GM18951 (cell line): ENCODE measurements at regions not wholly inside any gene's neighbourhood (a gene's known extent, or its start where the extent isn't known, plus 50 kb on each side); places are given as distances from the start of the nearest gene placed in this dataset.
A peak's percentile ranks its signal among the peaks of the same experiment; 100 is the strongest.
"Not testable (repeated sequence)": the region's sequence is repeated elsewhere in the genome, so short reads cannot be mapped to it uniquely, and the experiment has no call there.

Experiments used
- POLR2A ChIP-seq: IDR thresholded peaks from 4 replicates; pipeline ENCODE4 v1.6.1; 2011; ENCODE audit warnings: mild to moderate bottlenecking; ENCODE audit not compliant: insufficient read length, insufficient read depth; ENCODE audit errors: extremely low read depth
- in situ Hi-C: fragments of 300-500 bp; cut with MboI; formaldehyde crosslinking; loops from one replicate; pipeline ENCODE4 v1.12.0; 2022; ENCODE audit warnings: low sequenced_read_pairs, mixed read lengths, inconsistent platforms; ENCODE audit not compliant: unreplicated experiment

DNA sequence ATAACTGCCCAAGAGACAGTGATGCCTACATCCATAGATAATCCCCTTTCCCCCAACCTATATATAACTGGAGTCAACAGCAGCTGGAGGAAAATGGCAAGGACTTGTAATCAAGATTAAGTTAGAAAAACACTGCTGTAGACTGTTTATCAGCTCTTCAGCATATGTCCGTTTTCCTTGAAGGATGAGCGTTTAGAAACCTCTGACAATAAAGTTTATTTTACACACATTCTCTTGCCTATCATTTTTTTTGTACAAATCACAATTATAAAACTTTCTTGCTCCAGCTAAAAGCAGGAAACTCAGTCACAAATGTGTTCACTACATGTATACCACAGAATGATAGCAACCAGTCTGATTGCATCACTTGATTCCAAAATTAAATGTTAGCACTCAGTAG, 50.8 kb downstream of the PPIAL4G start:
- in situ Hi-C loops = not testable (repeated sequence)

DNA sequence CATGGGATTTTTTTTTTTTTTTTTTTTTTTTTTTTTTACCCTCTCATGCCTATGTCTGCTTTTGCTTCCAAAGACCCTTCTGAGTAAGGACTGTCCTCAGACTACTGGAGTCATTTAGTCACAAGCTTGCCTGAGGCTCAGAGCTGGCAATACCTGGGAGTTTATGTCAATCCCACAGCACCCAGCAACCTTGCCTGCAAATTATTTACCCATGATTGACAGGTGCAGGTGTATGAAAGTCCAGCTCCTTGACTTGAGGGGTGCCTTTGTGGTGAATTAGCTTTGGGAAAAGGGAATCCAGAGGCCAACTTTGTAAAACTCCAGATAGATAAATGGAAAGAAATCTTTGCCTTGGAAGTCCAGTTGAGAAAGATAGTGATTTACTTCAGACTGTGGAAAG, 53.2 kb downstream of the PPIAL4G start:
- in situ Hi-C loops = not testable (repeated sequence)

GRCh38 chr1:148426940-148427611, 56.0 kb downstream of the PPIAL4G start:
- in situ Hi-C loops = not testable (repeated sequence)

GRCh38 chr1:148426385-148426784, 56.7 kb downstream of the PPIAL4G start:
- in situ Hi-C loops = not testable (repeated sequence)

DNA sequence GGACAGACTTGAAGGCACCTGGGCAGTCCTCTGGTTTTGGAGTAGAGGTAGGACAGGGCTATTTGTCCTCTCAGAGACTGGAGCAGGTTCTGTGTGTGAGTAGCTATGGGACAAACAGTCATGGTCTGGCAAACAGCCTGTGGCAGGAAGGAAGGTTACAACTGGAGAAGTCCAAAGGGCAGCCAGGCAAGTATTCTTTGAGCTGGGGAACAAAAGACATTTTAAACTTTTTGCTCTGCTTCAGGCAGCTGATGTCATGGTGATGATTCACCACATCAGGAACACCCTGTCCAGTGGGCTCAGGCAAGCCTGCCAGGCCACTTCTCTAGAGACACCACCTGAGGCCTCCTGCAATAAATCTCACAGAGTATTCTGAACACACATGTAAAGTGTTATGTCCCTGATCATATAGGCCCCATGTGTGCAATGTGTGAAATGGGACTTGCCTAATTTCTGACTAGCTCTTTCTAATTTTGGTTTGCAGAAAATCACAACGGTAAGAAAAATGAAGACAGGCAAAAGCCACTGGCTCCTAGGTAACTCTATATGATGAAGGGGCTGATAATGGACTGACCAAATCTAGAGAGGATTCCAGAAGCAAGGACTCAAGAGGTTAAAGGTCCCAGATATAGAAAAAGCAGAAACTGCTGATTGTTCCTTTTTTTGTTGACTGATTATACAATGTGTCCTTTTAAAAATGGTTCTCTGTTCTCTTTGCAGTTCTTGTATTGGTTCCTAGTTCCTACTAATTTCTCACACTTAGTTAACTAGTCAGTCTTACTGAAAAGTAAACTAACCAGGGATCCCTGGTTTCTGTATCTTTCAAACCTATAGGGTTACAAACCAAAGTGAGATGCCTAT, 58.7 kb downstream of the PPIAL4G start:
- in situ Hi-C loops = not testable (repeated sequence)

- in situ Hi-C loops = not testable (repeated sequence)
These were observed 60.2 kb downstream of the PPIAL4G start for GRCh38 chr1:148422921-148423320.

- in situ Hi-C loops = not testable (repeated sequence)
These were observed 65.9 kb downstream of the PPIAL4G start for GRCh38 chr1:148417241-148417640.

DNA sequence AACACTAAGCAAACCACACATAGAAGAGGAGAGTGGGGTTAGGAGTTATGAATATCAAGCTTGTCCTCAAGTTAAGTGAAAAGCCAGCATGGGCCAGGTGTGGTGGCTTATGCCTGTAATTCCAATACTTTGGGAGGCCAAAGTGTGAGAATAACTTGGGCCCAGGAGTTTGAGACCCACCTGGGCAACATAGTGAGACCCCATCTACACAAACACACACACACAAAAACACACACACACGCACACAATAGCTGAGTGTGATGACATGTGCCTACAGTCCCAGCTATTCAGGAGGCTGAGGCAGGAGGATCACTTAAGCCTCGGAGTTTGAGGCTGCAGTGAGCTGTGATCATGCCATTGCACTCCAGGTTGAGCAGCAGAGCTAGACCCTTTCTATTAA, 69.7 kb downstream of the PPIAL4G start:
- in situ Hi-C loops = not testable (repeated sequence)

- in situ Hi-C loops = not testable (repeated sequence)
These were observed 78.1 kb downstream of the PPIAL4G start for GRCh38 chr1:148404786-148405568.

DNA sequence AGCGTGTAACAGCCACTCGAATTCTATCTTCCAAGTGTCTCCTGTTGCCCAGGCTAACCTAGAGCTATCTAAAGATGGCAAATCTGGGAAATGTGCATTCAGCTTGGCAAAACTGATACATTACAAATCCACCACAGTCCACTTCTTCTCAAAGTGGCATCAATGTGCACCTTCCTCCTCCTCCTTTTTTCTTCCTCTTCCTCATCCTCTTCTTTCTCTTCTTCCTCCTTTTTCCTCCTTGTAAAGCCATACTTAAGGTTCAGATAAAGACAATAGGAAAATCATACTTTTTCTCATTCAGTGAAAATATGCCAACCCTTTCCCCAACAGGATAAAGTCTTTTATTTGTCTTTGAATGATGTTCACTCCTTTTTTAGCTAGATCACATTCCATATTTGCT, 79.2 kb downstream of the PPIAL4G start:
- in situ Hi-C loops = not testable (repeated sequence)

DNA sequence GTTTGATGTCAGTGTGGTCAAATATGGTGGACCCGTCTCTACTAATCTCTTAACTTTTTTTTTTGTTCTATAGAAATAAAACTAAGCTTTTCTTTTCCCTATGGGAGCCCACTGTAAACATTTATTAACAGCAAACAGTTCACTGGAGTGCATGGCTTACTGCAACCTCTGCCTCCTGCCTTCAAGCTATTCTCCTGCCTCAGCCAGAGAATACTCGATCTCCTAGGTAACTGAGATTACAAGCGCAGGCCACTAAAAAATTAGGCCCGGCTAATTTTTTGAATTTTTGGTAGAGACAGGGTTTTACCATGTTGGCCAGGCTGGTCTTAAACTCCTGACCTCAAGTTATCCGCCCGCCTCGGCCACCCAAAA, 80.0 kb downstream of the PPIAL4G start:
- in situ Hi-C loops = not testable (repeated sequence)

GRCh38 chr1:148402152-148403084, 80.7 kb downstream of the PPIAL4G start:
- TF ChIP-seq POLR2A = peak; percentile 61

DNA sequence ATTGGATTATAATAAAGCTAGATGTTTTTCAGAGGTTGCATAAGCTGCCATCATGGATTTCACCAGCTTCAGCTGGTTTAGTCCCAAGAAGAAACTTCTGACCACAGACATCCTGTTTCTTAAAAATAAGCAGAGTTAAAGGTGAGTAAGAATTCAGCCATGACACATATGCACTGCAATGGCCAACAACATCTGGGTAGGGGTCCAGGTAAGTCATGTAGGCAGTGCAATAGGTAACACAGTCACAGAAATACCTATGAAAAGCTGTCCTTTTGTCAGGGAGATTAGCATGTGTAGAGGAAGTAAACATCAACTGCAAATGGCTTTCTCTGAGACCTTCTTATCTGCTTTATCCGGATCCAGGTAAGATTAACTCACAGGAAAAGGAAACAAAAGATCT, 85.6 kb downstream of the PPIAL4G start:
- in situ Hi-C loops = not testable (repeated sequence)

More at GRCh38 chr1:148402152-148403084, 80.7 kb downstream of the PPIAL4G start:
- in situ Hi-C loops = not testable (repeated sequence)

GRCh38 chr1:148392505-148392904, 90.6 kb downstream of the PPIAL4G start:
- in situ Hi-C loops = not testable (repeated sequence)

DNA sequence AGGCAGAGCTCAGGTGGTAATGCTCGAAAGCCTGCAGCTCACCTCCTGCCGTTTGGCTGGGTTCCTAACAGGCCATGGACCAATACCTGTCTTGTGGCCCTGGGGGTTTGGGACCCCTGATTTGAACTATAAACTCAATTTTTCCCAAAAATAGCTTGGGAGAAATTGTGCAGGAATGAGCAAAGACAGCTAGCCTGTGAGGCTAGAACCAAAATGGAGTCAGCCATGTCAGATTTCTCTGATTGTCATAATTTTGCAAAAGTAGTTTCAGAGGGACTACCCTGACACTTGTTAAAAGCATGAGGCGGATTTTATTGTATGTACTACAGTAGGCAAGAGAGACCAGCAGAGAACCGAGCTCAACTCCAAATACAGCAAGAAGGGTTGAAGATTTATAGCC, 91.8 kb downstream of the PPIAL4G start:
- in situ Hi-C loops = not testable (repeated sequence)
